Upper lobe of left lung (tissue), 6 donors: ENCODE measurements at regions not wholly inside any gene's neighbourhood (a gene's known extent, or its start where the extent isn't known, plus 50 kb on each side); places are given as distances from the start of the nearest gene placed in this dataset.

Experiments used
- ATAC-seq, 2 donors: fragments of 200-7000 bp; cut with Tn5 transposase; one replicate each; pipeline ENCODE4 v1.9.1; 2022; ENCODE audit warnings: mild to moderate bottlenecking in 2 of 2, moderate library complexity in 2 of 2; ENCODE audit not compliant: low FRiP score in 2 of 2
- DNase-seq, 2 donors: peaks; one replicate each; pipeline ENCODE4 v3.0.0-alpha.2; 2019 to 2020
- H3K27ac ChIP-seq, 4 donors: fragments of 200-600 bp; sonication (generic); one replicate each; pipeline ENCODE4 v1.5.1; 2016 to 2019
- H3K27me3 ChIP-seq, 4 donors: fragments of 200-600 bp; sonication (generic); one replicate each; pipeline ENCODE4 v1.5.1; 2017 to 2019
- H3K36me3 ChIP-seq, 4 donors: fragments of 200-600 bp; sonication (generic); one replicate each; pipeline ENCODE4 v1.5.1; 2016 to 2019
- H3K4me1 ChIP-seq, 4 donors: fragments of 200-600 bp; sonication (generic); one replicate each; pipeline ENCODE4 v1.5.1; 2018 to 2019
- H3K4me3 ChIP-seq, 4 donors: fragments of 200-600 bp; sonication (generic); one replicate each; pipeline ENCODE4 v1.5.1; 2017 to 2019; ENCODE audit warnings: mild to moderate bottlenecking in 2 of 4, moderate library complexity in 1 of 4
- H3K9me3 ChIP-seq, 4 donors: fragments of 200-600 bp; sonication (generic); one replicate each; pipeline ENCODE4 v1.5.1; 2018 to 2019
- CTCF ChIP-seq, 6 experiments: fragments of 450-650 bp in 4 of 6; fragments of 200-600 bp in 2 of 6; sonication (generic) in 2 of 6; IDR thresholded peaks; one replicate each; pipeline ENCODE4 v1.5.1; 2016 to 2019; ENCODE audit warnings: antibody characterized with exemption in 6 of 6
- EP300 ChIP-seq, 4 donors: sonication (generic); formaldehyde crosslinking; IDR thresholded peaks; one replicate each; pipeline ENCODE4 v1.5.1; 2017; ENCODE audit warnings: antibody characterized with exemption in 4 of 4, control low read depth in 2 of 4
- POLR2A ChIP-seq, 4 donors: fragments of 450-650 bp; IDR thresholded peaks; one replicate each; pipeline ENCODE4 v1.5.1; 2016 to 2017; ENCODE audit warnings: antibody characterized with exemption in 4 of 4, mild to moderate bottlenecking in 2 of 4
- POLR2AphosphoS5 ChIP-seq, 2 donors: sonication (generic); formaldehyde crosslinking; IDR thresholded peaks; one replicate each; pipeline ENCODE4 v1.5.1; 2017; ENCODE audit warnings: antibody characterized with exemption in 2 of 2
- WGBS, 2 donors: methylation state at CpG; one replicate each; pipeline ENCODE4 v1.1.5; 2017 to 2018; 5-methylcytosine and 5-hydroxymethylcytosine counted together
- donor health status: DM: no; HTN: no; CAD: no; lungs with moderate emphysema.
- donor health status: DM: no; HTN: yes; CAD: no; lungs with severe emphysema.

GRCh38 chr12:107581619-107582015 lies 104.0 kb upstream of the PWP1 start:
- DNase-seq = no peak
- Histone ChIP-seq H3K27ac (no peak overlapping the region), H3K9me3 (no peaks in the 10 kb centered on the region), H3K4me3 (no peak overlapping the region), H3K36me3 (no peaks in the 10 kb centered on the region), H3K27me3 (peaks cover 0 to 9% (median 1%) of the 10 kb centered on the region in 4 donors), H3K4me1 (peaks cover 0 to 7% (median 0%) of the 10 kb centered on the region in 4 donors)
- WGBS, 2 donors = 76 to 78% methylated on average over 12 of the region's 12 CpGs
- ATAC-seq = no peak
- no peak for TF ChIP-seq POLR2A (IDR thresholded peaks at IDR 0.05)
- TF ChIP-seq CTCF (IDR thresholded peaks at IDR 0.05) = no peak
- no peak for TF ChIP-seq EP300 (IDR thresholded peaks at IDR 0.05)
- TF ChIP-seq POLR2AphosphoS5 (IDR thresholded peaks at IDR 0.05) = no peak

- no peak for ATAC-seq
- H3K36me3 ChIP-seq = no peaks in the 10 kb centered on the region
- no peak overlapping the region for H3K4me3 ChIP-seq
- no peak overlapping the region for H3K27ac ChIP-seq
- DNase-seq = no peak
- H3K9me3 ChIP-seq = peaks cover 0 to 10% (median 3%) of the 10 kb centered on the region in 4 donors
- no peak for TF ChIP-seq EP300 (IDR thresholded peaks at IDR 0.05)
- no peak for TF ChIP-seq POLR2AphosphoS5 (IDR thresholded peaks at IDR 0.05)
- no peak for TF ChIP-seq CTCF (IDR thresholded peaks at IDR 0.05)
- TF ChIP-seq POLR2A (IDR thresholded peaks at IDR 0.05) = no peak
- 82 to 83% methylated on average over 5 of the region's 5 CpGs for WGBS, 2 donors
- H3K27me3 ChIP-seq = peaks cover 0 to 9% (median 1%) of the 10 kb centered on the region in 4 donors
- peaks cover 0 to 7% (median 0%) of the 10 kb centered on the region in 4 donors for H3K4me1 ChIP-seq
Observed at GRCh38 chr12:107583551-107583950, 102.0 kb upstream of the PWP1 start.

GRCh38 chr12:107584563-107584962 lies 101.0 kb upstream of the PWP1 start:
- Histone ChIP-seq H3K27me3 (peaks cover 0 to 9% (median 1%) of the 10 kb centered on the region in 4 donors), H3K36me3 (no peaks in the 10 kb centered on the region), H3K4me3 (no peak overlapping the region), H3K4me1 (peaks cover 0 to 7% (median 0%) of the 10 kb centered on the region in 4 donors), H3K27ac (no peak overlapping the region), H3K9me3 (peaks cover 0 to 10% (median 3%) of the 10 kb centered on the region in 4 donors)
- TF ChIP-seq POLR2A (IDR thresholded peaks at IDR 0.05) (no peak), POLR2AphosphoS5 (IDR thresholded peaks at IDR 0.05) (no peak), EP300 (IDR thresholded peaks at IDR 0.05) (no peak), CTCF (IDR thresholded peaks at IDR 0.05) (no peak)
- 60 to 69% methylated on average over 1 to 2 of the region's 2 CpGs for WGBS, 2 donors
- no peak for DNase-seq
- no peak for ATAC-seq

GRCh38 chr12:107586256-107586970 lies 99.2 kb upstream of the PWP1 start:
- Histone ChIP-seq H3K9me3 (peaks cover 0 to 10% (median 3%) of the 10 kb centered on the region in 4 donors), H3K27ac (no peak overlapping the region), H3K36me3 (no peaks in the 10 kb centered on the region), H3K4me3 (no peak overlapping the region), H3K27me3 (no peaks in the 10 kb centered on the region), H3K4me1 (no peaks in the 10 kb centered on the region)
- 75 to 85% methylated on average over 12 of the region's 12 CpGs for WGBS, 2 donors
- TF ChIP-seq EP300 (IDR thresholded peaks at IDR 0.05) (no peak), POLR2AphosphoS5 (IDR thresholded peaks at IDR 0.05) (no peak), CTCF (IDR thresholded peaks at IDR 0.05) (no peak), POLR2A (IDR thresholded peaks at IDR 0.05) (no peak)
- ATAC-seq (peak in 1 of 2 donors; percentile 8), DNase-seq (no peak)

GRCh38 chr12:107590413-107590812 lies 95.2 kb upstream of the PWP1 start:
- Histone ChIP-seq H3K36me3 (no peaks in the 10 kb centered on the region), H3K27ac (no peak overlapping the region), H3K27me3 (no peaks in the 10 kb centered on the region), H3K9me3 (peaks cover 3 to 13% (median 8%) of the 10 kb centered on the region in 4 donors), H3K4me3 (no peak overlapping the region), H3K4me1 (no peaks in the 10 kb centered on the region)
- no peak for TF ChIP-seq POLR2AphosphoS5 (IDR thresholded peaks at IDR 0.05)
- no peak for TF ChIP-seq POLR2A (IDR thresholded peaks at IDR 0.05)
- no peak for TF ChIP-seq EP300 (IDR thresholded peaks at IDR 0.05)
- TF ChIP-seq CTCF (IDR thresholded peaks at IDR 0.05) = no peak
- no peak for DNase-seq
- 67 to 79% methylated on average over 3 of the region's 3 CpGs for WGBS, 2 donors
- no peak for ATAC-seq
